HG03558 (cell line): ENCODE measurements at regions not wholly inside any gene's neighbourhood (a gene's known extent, or its start where the extent isn't known, plus 50 kb on each side); places are given as distances from the start of the nearest gene placed in this dataset.

ENCODE experiments used
- ATAC-seq: cut with Tn5 transposase; IDR thresholded peaks from one replicate; pipeline ENCODE4 v1.9.1; 2021; ENCODE audit warnings: moderate number of reproducible peaks; ENCODE audit not compliant: unreplicated experiment; ENCODE audit errors: extremely low read depth

- no peak for ATAC-seq
These were observed 538.2 kb upstream of the TBX3 start for GRCh38 chr12:115222220-115222619.

GRCh38 chr12:115216301-115216700 is 532.3 kb upstream of the TBX3 start:
- no peak for ATAC-seq

- ATAC-seq: no peak
These were observed 531.6 kb upstream of the TBX3 start for GRCh38 chr12:115215544-115215943.

GRCh38 chr12:115213538-115214016 is 529.6 kb upstream of the TBX3 start:
- no peak for ATAC-seq

- ATAC-seq: no peak
These were observed 529.1 kb upstream of the TBX3 start for GRCh38 chr12:115213118-115213517.

GRCh38 chr12:115212356-115212755 is 528.4 kb upstream of the TBX3 start:
- ATAC-seq: no peak

GRCh38 chr12:115210533-115211252 is 526.7 kb upstream of the TBX3 start:
- ATAC-seq: no peak

GRCh38 chr12:115209230-115209629 is 525.3 kb upstream of the TBX3 start:
- ATAC-seq: no peak

GRCh38 chr12:115208098-115208497 is 524.1 kb upstream of the TBX3 start:
- ATAC-seq: no peak

- ATAC-seq: no peak
These were observed 523.4 kb upstream of the TBX3 start for GRCh38 chr12:115207216-115207915.

GRCh38 chr12:115206801-115207200 is 522.8 kb upstream of the TBX3 start:
- ATAC-seq: no peak

- no peak for ATAC-seq
These were observed 521.9 kb upstream of the TBX3 start for GRCh38 chr12:115205755-115206308.

- no peak for ATAC-seq
These were observed 521.2 kb upstream of the TBX3 start for GRCh38 chr12:115204957-115205754.

- no peak for ATAC-seq
These were observed 519.7 kb upstream of the TBX3 start for GRCh38 chr12:115203701-115204100.

- ATAC-seq: no peak
These were observed 518.0 kb upstream of the TBX3 start for GRCh38 chr12:115201966-115202365.

- ATAC-seq: no peak
These were observed 515.9 kb upstream of the TBX3 start for GRCh38 chr12:115199831-115200230.

GRCh38 chr12:115194857-115195256 is 510.9 kb upstream of the TBX3 start:
- no peak for ATAC-seq

- no peak for ATAC-seq
These were observed 510.5 kb upstream of the TBX3 start for GRCh38 chr12:115194448-115194847.

- ATAC-seq: no peak
These were observed 507.4 kb upstream of the TBX3 start for GRCh38 chr12:115191342-115191741.

- no peak for ATAC-seq
These were observed 506.2 kb upstream of the TBX3 start for GRCh38 chr12:115190010-115190770.
